HCEC 1CT (cell line): ENCODE measurements at regions not wholly inside any gene's neighbourhood (a gene's known extent, or its start where the extent isn't known, plus 50 kb on each side); places are given as distances from the start of the nearest gene placed in this dataset.
"Not testable (repeated sequence)": the region's sequence is repeated elsewhere in the genome, so short reads cannot be mapped to it uniquely, and the experiment has no call there.

Experiments
- DNase-seq: peaks from one replicate; pipeline ENCODE4 v3.0.0-alpha.2; 2017

DNA sequence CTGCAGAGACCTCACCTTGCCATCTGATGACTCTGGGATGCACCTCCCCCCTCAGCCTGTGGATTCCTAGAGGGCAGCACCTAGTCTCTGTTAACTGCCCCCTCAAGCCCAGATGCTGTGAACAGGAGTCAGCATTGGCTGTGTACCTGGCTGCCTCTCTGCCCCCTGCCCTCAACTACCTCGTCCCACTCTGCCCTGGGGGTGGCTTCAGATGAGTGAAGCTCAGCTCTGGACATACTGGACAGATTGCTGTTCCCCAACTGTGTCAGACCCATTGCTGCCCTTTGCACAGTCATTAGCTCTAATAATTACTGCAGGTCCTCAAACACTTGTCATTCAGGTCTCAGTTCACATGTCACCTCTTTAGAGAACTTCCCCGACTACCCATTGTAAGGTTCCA, 182.1 kb upstream of the TSHZ3 start:
- no peak for DNase-seq

DNA sequence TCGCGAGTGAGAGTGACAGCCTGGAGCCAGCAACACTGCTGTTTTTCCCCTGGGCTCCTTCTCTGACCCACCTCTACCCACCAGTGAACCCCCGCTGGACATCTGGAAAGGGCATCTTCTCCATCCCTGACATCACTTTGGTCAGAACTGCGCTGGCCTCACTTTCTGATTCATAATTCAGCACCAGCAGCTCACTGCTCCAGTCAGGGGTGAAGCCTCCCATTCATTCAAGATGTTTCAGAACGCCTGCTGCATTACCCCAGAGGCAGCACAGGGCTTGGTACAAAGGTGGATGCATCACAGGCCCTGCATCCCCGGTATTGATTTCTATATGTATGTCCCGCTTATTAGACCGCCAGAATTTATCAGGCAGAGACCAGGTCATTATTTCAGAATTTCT, 182.8 kb upstream of the TSHZ3 start:
- no peak for DNase-seq

DNA sequence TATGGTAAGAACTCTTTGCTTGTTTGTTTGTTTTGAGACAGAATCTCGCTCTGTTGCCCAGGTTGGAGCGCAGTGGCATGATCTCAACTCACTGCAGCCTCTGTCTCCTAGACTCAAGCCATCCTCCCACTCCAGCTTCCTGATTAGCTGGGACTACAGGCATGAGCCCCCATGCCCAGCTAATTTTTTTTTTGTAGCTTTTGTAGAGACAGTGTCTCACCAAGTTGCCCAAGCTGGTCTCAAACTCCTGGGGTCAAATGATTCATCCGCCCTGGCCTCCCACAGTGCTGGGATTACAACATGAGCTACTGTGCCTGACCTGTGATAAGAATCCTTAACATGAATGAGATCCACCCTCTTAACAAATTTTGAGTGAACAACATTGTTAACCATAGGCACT, 183.9 kb upstream of the TSHZ3 start:
- no peak for DNase-seq

GRCh38 chr19:31534231-31534630, 185.0 kb upstream of the TSHZ3 start:
- DNase-seq: no peak

GRCh38 chr19:31534786-31535657, 185.8 kb upstream of the TSHZ3 start:
- DNase-seq: no peak

DNA sequence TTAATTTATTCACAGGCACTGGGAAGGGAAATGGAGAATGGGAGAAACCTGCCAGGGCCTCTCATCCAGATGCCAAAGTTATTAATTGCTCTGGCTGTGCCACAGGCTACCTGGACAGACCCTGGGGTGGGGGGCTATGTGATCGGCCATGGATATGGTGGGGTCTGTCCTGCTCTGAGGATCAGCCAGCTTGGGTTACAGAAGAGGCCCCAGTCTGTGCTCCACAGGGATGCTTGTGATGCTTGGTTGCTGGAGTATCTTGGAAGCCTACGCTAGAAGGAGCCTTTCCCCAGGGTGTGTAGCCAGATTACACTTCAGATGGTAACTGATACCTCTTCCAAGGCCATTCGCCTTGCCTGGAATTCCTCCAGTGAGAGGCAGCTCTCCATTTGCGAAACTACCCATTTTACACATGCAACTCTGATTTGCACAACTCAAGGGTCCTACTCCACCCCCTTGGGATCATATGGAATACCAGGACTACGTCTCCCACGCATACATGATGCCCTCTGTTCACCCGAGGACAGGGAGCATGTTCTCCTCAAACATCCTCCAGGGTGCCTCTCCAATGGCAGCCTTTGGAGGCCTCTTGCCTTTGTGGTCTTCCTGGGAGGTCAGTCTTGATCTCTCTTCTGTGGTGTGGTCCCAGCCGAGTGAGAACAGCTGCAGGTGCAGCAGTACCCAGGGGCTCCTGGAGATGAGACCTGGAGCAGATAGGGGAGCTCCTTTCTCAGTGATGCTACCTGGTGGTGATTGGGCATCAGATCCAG, 186.6 kb upstream of the TSHZ3 start:
- DNase-seq: no peak

DNA sequence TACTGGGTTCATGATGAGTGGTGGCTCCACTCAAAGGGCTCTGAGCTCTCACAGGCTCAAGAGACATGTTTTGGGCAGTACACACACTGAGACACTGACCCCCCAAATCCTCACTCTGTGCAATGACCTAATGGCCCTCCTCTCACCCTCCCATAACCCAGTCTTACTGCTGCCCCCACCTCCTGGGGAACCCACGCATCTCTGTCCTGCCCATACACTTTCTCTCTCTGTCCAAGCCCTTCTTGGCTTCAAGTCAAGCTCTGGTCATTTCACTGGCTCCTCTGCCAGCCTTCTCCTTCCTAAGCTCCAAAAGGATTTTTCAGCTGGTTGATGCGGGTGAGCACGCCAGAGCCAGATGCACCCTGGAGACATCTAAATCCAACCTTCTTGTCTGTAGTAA, 187.9 kb upstream of the TSHZ3 start:
- DNase-seq: no peak

GRCh38 chr19:31537902-31538301, 188.7 kb upstream of the TSHZ3 start:
- not testable (repeated sequence) for DNase-seq

DNA sequence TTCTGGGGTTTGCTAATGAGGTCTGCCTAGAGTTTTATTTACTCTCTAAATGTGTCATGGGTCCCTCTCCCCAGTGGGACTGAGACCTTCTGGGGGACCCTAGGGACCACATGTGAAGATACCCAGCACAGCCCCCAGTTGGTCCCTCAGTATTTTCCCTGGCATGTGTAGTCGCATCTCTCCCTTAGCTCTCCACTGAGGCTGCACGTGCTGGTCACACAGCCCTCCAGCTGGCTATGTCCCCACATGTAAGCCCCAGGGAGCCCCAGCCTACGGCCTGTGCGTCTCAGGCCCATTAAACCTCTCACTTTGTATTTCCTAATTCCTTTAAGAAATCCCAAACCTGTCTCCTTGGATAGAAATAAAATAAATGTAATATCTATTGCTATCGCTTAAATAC, 189.6 kb upstream of the TSHZ3 start:
- no peak for DNase-seq

DNA sequence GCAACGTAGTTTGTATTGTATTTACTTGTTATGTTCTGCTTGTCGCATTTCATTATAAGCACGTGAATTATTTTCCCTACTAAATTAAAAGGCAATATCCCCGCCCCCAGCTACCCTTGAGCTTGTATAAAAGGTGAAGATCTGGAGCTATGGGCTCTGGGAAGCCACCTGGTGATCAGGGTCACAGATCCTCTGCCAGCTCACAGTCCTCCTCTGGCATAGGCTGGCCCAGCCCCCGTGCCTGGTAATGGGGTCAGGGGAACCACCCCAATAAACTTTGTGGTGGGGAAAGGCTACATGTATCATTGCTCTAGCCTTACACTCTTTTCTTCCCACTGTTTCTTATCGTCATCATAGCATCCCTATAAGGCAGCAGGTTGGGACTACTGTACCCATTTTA, 190.2 kb upstream of the TSHZ3 start:
- DNase-seq: no peak

GRCh38 chr19:31541396-31541795, 192.2 kb upstream of the TSHZ3 start:
- DNase-seq: no peak

- no peak for DNase-seq
Observed at GRCh38 chr19:31543456-31543855, 194.2 kb upstream of the TSHZ3 start.

GRCh38 chr19:31545777-31546176, 196.5 kb upstream of the TSHZ3 start:
- DNase-seq: no peak

- no peak for DNase-seq
Observed at GRCh38 chr19:31546205-31546960, 197.1 kb upstream of the TSHZ3 start.

DNA sequence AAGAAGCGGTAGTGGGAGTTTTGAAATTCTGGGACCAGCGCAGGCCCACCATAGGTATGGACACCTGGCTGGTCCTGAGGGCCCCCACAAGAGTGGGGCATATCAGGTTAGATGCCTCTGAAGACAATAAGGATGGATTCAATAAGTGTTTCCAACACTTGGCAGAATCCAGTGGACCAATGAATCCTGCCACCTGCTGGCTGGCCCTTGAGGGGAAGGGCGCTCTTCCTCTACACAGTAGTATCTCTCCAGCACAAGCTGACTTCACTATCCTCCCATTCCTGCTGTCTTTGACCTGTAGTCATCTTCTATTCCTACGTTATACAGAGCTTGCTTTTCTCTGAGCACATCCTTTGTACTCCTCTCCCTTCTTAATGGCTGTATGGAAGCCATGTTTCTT, 199.7 kb upstream of the TSHZ3 start:
- no peak for DNase-seq

DNA sequence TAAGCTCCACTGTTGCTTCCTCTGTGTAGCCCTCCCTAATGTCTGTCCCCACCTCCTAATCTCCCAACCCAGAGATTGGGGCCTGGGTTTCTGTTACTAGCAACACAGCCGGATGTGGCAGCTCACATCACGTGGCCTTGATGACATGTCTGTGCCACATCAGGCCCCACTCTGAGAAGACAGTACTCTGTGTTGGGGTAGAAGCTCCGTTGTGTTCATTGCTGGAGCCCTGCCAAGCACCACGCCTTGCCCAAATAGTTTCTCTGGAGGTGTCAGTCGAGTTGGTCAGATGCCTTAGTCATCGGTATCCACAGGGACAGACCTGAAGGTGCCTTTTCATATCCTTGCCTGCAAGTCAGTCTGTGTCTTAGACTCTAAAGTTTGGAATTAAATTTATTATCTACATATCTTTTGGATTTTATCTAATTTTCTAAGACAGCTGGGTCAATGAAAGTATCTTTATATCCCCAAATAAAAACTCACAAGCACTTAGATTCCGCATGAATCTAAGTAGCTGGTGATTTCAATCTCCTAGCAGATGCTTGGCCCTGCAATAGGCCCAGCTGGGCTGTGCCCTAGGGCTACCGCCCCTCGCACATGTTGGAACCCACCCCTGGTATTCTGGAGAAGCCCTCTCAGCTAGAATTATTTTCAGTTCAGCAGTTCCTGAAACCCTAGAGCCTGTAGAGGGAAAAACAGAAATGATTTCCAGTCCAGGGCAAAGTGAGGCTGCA, 204.0 kb upstream of the TSHZ3 start:
- DNase-seq: no peak

DNA sequence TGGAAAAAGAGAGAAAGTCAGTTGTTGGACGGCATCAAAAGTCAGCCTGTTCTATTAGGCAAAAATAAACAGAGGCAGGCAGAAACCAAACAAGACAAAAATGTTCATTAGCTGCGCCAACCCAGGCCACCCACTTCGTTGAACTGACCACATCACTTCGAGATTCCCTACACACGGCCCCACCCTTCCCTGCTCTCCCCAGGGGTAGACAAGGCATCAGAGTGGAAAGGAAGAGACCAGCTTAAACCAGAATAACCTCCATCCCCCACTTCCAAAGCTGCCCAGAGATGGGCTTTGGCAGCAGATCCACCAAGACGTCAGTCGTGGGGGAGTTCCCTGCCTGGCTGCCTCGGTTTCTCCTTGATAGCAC, 204.6 kb upstream of the TSHZ3 start:
- DNase-seq: no peak

DNA sequence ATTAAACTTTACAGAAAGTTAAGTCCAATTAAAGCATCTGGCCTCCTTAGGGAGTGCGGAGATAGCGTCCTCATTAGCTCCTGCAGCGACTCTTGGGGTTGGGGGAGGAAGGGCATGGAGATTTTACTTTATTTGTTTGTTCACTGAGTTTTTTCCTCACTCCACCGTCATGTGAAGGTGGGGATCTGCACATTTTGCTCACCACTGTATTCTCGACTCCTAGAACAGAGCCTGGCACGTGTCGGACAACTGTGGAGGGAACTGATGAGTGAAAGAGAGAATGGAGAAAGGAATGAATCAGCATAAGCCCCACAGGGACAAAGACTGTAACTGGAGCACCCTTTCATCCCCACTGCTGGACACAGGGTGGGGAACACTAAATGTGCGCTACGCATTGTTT, 205.1 kb upstream of the TSHZ3 start:
- no peak for DNase-seq

GRCh38 chr19:31555634-31556215, 206.5 kb upstream of the TSHZ3 start:
- DNase-seq: no peak

DNA sequence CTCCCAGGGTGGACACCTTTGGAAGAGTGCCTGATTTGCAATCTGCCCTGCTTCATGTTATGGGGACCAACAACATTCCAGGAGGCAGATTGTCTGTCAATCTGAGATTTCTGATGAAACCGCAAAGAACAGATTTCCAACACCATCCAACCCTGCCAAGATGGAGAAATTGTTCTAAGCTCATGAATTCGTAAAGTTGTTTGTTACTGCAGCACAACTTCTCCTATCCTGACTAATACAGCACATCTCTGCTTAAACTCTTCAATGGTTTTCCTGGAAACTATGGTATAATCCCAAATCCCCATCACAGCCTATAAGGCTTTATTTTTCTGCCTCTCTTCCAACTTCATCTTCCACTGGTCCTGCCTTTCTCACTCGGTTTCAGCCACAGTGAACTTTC, 210.3 kb upstream of the TSHZ3 start:
- no peak for DNase-seq

DNA sequence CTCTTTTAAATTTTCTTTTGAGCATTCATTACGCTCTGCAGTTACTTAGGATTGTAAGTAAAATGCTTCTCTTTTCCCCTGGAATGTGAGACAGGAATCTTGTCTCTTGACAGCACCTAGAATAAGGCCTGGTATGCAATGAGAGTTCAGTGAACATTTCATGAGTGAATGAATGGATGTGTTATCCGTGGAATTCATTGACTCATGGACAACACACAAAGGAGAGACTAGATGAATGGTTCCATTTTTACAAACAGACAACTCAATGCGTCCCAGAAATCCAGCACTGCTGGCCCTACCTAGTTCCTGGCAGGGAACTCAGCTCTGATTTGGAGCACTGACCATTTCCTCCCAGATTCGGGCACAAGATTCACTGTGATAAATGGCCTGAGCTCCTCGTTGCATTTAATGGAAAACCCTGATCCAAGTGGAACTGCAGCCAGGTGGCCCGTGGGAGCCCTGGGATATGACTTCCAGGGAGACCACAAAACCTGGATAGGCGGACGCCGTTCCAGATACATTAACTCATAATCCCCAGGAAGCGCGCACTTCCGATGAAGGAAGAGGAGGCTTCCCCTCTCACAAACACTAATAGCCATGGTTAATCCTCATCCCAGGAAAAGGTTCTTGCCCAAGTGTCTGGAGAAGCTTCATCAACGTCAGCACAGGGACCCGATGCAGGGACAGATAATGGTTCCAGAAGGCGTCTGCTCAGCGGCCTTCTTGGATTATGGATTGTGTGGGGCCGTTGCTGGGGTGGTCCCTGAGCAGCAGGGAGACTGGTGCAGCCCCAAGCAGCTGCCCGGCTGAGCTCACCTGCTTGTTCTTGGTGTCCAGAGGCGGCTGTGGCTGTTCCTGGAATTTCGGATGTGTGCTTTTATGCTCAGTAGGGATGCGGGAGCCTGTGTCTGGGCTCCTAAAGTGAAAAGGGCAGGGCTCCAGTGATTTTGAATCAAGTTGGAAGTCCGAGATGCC, 211.1 kb upstream of the TSHZ3 start:
- DNase-seq: no peak
